Stimulated activated CD4-positive, alpha-beta T cell treated with anti-CD3 and anti-CD28 coated beads, TNF-alpha, amount 100 ng/mL, for 24 hours (primary cell): ENCODE measurements at regions not wholly inside any gene's neighbourhood (a gene's known extent, or its start where the extent isn't known, plus 50 kb on each side); places are given as distances from the start of the nearest gene placed in this dataset.
"Not testable (repeated sequence)": the region's sequence is repeated elsewhere in the genome, so short reads cannot be mapped to it uniquely, and the experiment has no call there.

Experiments
- DNase-seq, 3 experiments: peaks; one replicate each; pipeline ENCODE4 v3.0.0-alpha.2; 2020; ENCODE audit warnings: low read depth in 3 of 3

DNA sequence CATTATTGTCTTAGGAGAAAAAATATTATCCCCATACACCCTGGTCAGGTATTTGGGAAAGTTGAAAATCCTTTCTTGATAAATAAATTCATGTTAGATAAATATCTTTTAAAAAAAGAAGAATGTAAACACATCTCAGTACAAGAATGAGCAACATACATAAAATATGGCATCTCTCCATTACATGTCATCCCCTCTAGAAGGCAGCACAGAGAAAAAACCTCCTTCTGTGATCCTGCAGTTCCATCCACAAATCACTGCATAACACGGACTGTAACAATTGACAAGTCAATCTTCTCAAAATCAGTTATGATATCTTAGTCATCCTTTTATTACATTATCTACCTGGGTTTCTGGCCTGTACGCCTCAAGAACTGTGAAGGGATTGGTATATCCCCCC lies 683.9 kb upstream of the KLHL1 start:
- no peak for DNase-seq

DNA sequence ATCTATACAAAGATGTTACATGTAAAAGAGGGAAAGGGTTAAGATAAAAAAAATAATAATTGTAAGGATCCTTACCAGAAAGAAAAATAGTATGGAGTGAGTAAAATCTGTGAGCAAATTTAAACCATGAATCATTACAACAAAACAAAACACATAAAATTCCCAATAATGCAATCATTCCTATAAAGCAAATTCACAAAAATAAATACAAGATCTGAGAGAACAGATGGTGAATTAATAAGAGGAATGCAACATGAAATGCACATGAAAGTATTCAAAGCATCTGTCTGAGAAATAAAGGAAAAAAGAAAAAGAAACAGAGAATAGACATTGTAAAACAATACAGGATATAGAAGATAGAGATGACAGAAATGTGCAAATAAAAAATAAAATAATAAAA lies 681.5 kb upstream of the KLHL1 start:
- no peak for DNase-seq

- no peak for DNase-seq
Measured at GRCh38 chr13:70788074-70788473, 679.8 kb upstream of the KLHL1 start.

- DNase-seq: no peak
Measured at GRCh38 chr13:70784207-70784989, 676.1 kb upstream of the KLHL1 start.

DNA sequence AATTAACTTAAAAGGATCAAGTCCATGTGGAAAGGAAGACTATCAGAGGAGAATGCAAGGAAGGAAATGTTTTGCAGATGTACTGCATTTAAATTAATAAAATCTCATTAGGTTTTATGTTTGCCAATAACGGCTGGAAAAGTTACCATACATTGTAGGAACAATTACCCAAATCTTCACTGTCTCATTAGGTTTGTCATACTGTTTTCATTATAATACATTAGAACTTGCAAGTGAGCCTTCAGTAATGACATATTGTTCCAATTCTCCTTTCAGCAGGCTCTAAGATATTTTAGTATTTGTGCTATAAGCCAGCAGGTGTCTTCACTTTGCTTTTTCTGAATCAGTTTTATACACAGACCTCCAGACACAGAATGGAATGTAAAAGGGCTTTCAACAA lies 661.6 kb upstream of the KLHL1 start:
- no peak for DNase-seq

GRCh38 chr13:70758932-70759331 lies 650.7 kb upstream of the KLHL1 start:
- DNase-seq: no peak

DNA sequence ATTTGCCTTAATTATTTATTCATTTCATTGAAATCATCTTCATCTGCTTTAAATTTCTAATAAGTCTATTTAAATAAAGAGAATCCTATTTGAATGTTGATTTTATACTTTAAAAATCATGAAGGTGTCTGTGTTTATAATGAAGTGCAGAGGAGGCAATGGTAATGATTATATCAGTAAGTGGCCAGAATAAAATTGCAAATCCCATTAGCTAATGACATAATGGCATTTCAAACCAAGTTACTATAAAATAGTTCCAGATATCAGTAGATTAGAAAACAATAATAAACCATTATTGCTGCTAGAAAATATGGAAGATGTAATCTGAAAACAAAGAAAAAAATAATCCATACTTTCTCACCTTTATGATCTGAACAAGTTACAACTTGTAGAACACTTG lies 647.8 kb upstream of the KLHL1 start:
- no peak for DNase-seq

DNA sequence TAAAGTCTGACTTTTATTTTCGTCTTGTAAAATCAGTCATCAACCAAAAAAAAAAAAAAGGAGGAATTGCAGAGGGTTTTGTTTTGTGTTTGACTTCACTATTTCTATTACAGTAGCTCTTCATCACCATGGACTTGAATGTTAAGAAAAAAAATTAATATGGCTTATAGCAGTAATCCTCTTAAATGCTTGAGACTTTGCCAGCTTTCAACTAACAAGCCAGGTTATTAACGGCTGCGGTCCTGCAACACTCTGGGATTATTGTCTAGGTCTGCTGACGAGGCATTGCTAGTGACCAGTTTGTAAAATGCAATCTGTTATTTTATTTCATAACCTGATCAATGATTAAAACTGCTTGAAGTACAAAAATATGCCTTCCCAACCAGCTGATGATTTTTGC lies 647.2 kb upstream of the KLHL1 start:
- no peak for DNase-seq

- DNase-seq: no peak
Measured at GRCh38 chr13:70747262-70747661, 639.0 kb upstream of the KLHL1 start.

DNA sequence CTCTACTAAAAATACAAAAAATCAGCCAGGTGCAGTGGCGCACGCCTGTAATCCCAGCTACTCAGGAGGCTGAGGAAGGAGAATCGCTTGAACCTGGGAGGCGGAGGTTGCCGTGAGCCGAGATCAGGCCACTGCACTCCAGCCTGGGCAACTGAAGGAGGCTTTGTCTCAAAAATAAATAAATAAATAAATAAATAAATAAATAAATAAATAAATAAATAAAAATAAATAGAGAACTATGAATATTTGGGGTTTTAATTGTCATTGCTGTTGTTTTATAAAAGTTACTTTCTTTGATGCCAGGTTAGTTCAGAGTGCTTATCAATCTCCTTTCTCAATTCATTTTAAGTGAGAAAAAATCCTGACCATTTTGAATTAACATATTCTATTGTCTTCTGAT lies 638.2 kb upstream of the KLHL1 start:
- not testable (repeated sequence) for DNase-seq

- no peak for DNase-seq
Measured at GRCh38 chr13:70736622-70737317, 628.5 kb upstream of the KLHL1 start.

- DNase-seq: no peak
Measured at GRCh38 chr13:70732611-70733010, 624.4 kb upstream of the KLHL1 start.

- DNase-seq: no peak
Measured at GRCh38 chr13:70729369-70729768, 621.1 kb upstream of the KLHL1 start.

- no peak for DNase-seq
Measured at GRCh38 chr13:70723732-70724131, 615.5 kb upstream of the KLHL1 start.

DNA sequence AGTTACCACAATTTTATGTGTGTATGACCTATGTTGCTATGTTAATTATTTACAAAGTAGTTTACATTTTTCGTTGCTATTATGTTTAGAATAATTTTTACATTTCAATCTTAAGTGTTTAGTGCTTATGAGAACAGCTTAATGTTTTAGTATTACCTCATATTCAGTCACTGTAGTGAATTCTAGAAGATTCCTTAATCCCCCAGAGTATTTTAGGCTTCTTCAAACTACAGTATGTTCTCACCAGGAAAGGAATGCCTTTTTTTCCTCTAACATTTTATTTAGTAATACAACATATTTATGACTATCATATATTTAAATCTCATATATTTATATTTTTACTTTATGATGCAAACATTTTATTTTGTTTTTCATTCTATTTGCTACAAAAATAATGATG lies 612.1 kb upstream of the KLHL1 start:
- no peak for DNase-seq

DNA sequence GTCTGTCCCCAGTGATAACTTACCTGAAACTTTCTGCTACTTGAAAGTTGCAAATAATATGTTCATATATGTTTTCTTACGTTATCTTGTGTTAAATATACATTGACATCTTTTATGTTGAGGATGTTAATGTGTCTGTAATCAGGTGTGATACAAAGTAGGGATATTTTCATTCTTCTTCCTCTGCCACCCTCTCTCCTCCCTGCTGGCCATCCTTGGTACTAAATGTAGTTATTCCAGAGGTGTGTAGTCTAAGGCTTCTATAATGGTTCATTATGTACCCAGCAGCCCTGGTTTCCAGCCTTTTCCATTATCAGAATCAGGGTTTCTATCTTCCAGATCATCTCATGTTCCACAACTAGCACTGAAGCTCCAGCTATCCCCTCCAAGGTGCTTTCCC lies 606.7 kb upstream of the KLHL1 start:
- no peak for DNase-seq

DNA sequence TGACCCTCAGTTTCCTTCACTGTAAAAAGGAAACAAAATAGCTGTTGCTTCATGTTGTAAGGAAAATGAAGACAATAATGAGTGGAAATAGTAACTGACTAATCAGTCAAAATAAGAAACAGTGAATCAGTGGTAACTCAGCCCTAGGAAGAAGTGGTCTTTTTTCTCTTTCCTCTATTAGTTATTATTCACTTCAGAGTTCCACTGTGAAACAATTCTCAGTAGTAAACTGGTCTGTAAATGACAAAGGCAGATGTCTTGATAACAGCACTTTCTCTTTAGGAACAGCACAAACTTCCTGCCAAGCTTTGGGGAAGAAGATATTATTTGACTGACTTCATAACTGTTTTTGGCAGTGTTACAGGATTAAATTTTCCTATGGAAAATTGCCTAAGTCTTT lies 600.5 kb upstream of the KLHL1 start:
- no peak for DNase-seq

GRCh38 chr13:70703755-70704154 lies 595.5 kb upstream of the KLHL1 start:
- no peak for DNase-seq

GRCh38 chr13:70694996-70695715 lies 586.9 kb upstream of the KLHL1 start:
- DNase-seq: no peak

DNA sequence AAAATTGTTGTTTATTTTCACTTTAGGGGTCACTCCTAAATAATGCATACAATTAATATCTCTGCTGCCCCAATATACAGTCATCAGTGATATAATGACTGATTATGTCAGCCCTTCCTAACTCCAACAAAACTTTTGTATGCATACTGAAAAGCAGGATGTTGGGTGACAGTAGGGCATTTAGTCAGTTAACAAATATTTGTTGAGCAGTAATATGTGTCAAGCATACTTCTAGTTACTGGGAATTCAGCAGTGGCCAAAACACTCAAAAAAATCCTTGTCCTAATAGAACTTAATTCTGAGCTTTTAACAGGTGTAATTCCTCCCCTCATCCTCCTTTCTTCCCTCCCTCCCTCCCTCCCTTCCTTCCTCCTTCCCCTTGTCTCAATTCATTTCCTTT lies 560.7 kb upstream of the KLHL1 start:
- no peak for DNase-seq

DNA sequence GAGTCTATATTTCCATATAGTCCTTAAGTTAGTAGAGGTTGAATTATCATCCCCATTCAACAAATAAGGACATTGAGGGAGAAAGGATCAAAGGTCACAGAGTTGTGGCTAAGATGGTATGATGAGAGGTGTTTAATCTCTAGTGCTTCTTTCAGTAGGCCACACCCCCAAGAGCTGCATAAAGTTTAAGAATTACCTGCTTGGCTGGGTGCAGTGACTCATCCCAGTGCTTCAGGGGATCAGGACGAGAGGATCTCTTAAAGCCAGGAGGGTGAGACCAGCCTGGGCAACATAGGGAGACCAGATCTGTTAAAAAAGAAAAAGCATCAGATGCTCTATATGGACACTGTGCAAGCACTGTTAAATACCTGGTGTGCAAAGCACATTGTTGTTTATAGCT lies 560.0 kb upstream of the KLHL1 start:
- no peak for DNase-seq

- DNase-seq: no peak
Measured at GRCh38 chr13:70666883-70667556, 558.8 kb upstream of the KLHL1 start.
